CD4-positive, alpha-beta T cell (primary cell): ENCODE measurements at regions not wholly inside any gene's neighbourhood (a gene's known extent, or its start where the extent isn't known, plus 50 kb on each side); places are given as distances from the start of the nearest gene placed in this dataset.

Experiments
- ATAC-seq: fragments of 200-7000 bp; cut with Tn5 transposase; one replicate; pipeline ENCODE4 v1.10.0; 2022; ENCODE audit warnings: mild to moderate bottlenecking; ENCODE audit not compliant: poor library complexity
- CTCF ChIA-PET: fragments of 350-600 bp; sonication (Branson Sonifier 250); formaldehyde crosslinking; loops from one replicate; lab custom pipeline; 2021; ENCODE audit warnings: antibody characterized with exemption, inconsistent platforms; lab: Charles Lee
- POLR2A ChIA-PET: fragments of 350-600 bp; sonication (Branson Sonifier 250); formaldehyde crosslinking; loops from one replicate; lab custom pipeline; 2021; ENCODE audit warnings: antibody characterized with exemption, inconsistent platforms; lab: Charles Lee
- DNase-seq, 14 experiments: peaks; one replicate each; pipeline ENCODE4 v3.0.0-alpha.2; 2013 to 2020; ENCODE audit warnings: mixed read lengths in 2 of 14
- H3K27ac ChIP-seq, 2 donors: one replicate each; pipeline versions ENCODE4 v1.5.1 to v1.7.0; 2013; ENCODE audit warnings: low read length in 2 of 2, low read depth in 1 of 2, mild to moderate bottlenecking in 1 of 2
- H3K27me3 ChIP-seq, 2 experiments: 1 replicate in 1 of 2; 2 replicates in 1 of 2; pipeline versions ENCODE4 v1.6.1 to v1.7.0; 2013; ENCODE audit warnings: low read length in 2 of 2, control low read depth in 1 of 2, mild to moderate bottlenecking in 1 of 2, moderate library complexity in 1 of 2; ENCODE audit not compliant: insufficient read depth in 2 of 2, control insufficient read depth in 1 of 2
- H3K36me3 ChIP-seq: one replicate; pipeline ENCODE4 v1.6.1; 2013; ENCODE audit warnings: low read length, control low read depth; ENCODE audit not compliant: insufficient read depth
- H3K4me1 ChIP-seq: one replicate; pipeline ENCODE4 v1.6.1; 2013; ENCODE audit warnings: low read length, control low read depth; ENCODE audit not compliant: insufficient read depth
- H3K4me3 ChIP-seq: one replicate; pipeline ENCODE4 v1.5.1; 2013; ENCODE audit warnings: mild to moderate bottlenecking, low read length, moderate library complexity
- H3K9me3 ChIP-seq, 2 experiments: 1 replicate in 1 of 2; 2 replicates in 1 of 2; pipeline versions ENCODE4 v1.6.1 to v1.7.0; 2013; ENCODE audit warnings: low read length in 2 of 2, mild to moderate bottlenecking in 2 of 2, control low read depth in 1 of 2, moderate library complexity in 1 of 2; ENCODE audit not compliant: control insufficient read depth in 1 of 2, insufficient read depth in 1 of 2
- H3K27ac Mint-ChIP-seq: one replicate; pipeline ENCODE4 v1.8.0; 2020; ENCODE audit warnings: mixed read lengths
- H3K27me3 Mint-ChIP-seq: one replicate; pipeline ENCODE4 v1.8.0; 2021; ENCODE audit warnings: mixed read lengths
- H3K36me3 Mint-ChIP-seq: one replicate; pipeline ENCODE4 v1.8.0; 2021; ENCODE audit warnings: low read depth, mixed read lengths
- H3K4me1 Mint-ChIP-seq: one replicate; pipeline ENCODE4 v1.8.0; 2021; ENCODE audit warnings: low read depth, mixed read lengths
- H3K4me3 Mint-ChIP-seq: one replicate; pipeline ENCODE4 v1.8.0; 2020; ENCODE audit warnings: mild to moderate bottlenecking, mixed read lengths
- H3K9me3 Mint-ChIP-seq: one replicate; pipeline ENCODE4 v1.8.0; 2020; ENCODE audit warnings: mixed read lengths
- intact Hi-C, 2 experiments: fragments of 100-400 bp; cut with DNase I in 1 of 2; cut with micrococcal nuclease in 1 of 2; formaldehyde crosslinking; loops; one replicate each; pipeline versions ENCODE4 v1.15.1 to v1.9.0; 2023 to 2025; cut with DNase I, micrococcal nuclease
- TF ChIP-seq, protein P1 (sequence below): fragments of 200-600 bp; IDR thresholded peaks from one replicate; pipeline ENCODE4 v1.8.0; 2022; ENCODE audit warnings: antibody characterized with exemption, mild to moderate bottlenecking

DNA sequence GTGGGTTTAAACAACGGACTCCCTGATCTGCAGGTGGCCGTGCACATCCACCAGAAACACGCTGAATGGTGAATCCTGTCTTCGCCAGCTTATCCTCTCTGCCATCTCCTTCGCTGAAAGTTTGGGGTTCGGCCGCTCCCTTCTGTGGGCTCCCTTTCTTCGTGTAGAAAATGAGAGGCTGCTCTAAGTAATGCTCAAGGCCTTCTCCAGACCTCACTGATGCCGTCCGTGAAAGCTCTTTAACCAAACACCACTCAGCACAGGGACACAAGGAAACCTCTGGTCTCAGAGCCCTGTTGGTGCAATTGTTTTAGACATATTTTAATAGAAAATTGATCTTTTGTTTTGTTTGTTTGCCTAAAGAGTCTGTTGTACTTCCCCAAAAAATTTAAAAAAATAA lies 596.5 kb downstream of the IRX1 start:
- TF ChIP-seq, protein P1, sequence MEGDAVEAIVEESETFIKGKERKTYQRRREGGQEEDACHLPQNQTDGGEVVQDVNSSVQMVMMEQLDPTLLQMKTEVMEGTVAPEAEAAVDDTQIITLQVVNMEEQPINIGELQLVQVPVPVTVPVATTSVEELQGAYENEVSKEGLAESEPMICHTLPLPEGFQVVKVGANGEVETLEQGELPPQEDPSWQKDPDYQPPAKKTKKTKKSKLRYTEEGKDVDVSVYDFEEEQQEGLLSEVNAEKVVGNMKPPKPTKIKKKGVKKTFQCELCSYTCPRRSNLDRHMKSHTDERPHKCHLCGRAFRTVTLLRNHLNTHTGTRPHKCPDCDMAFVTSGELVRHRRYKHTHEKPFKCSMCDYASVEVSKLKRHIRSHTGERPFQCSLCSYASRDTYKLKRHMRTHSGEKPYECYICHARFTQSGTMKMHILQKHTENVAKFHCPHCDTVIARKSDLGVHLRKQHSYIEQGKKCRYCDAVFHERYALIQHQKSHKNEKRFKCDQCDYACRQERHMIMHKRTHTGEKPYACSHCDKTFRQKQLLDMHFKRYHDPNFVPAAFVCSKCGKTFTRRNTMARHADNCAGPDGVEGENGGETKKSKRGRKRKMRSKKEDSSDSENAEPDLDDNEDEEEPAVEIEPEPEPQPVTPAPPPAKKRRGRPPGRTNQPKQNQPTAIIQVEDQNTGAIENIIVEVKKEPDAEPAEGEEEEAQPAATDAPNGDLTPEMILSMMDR: no peak
- intact Hi-C loops: no loop called here
- no peaks in the 10 kb centered on the region for H3K27me3 ChIP-seq
- H3K4me3 ChIP-seq: no peak overlapping the region
- Mint-ChIP-seq H3K9me3 (peaks cover 2% of the 10 kb centered on the region), H3K36me3 (no peaks in the 10 kb centered on the region), H3K4me1 (no peaks in the 10 kb centered on the region), H3K27me3 (no peaks in the 10 kb centered on the region), H3K27ac (no peak overlapping the region), H3K4me3 (no peak overlapping the region)
- no peaks in the 10 kb centered on the region for H3K4me1 ChIP-seq
- ChIA-PET POLR2A (no interaction called here), CTCF (interaction anchor here (0.6 kb wide), 1 partner anchor 45 kb away, joined by 3 read pairs; no protein-coding TSS in a partner anchor)
- H3K36me3 ChIP-seq: no peaks in the 10 kb centered on the region
- DNase-seq (no peak), ATAC-seq (no peak)
- H3K9me3 ChIP-seq: peaks cover 0 to 16% of the 10 kb centered on the region in 2 experiments
- no peak overlapping the region for H3K27ac ChIP-seq

DNA sequence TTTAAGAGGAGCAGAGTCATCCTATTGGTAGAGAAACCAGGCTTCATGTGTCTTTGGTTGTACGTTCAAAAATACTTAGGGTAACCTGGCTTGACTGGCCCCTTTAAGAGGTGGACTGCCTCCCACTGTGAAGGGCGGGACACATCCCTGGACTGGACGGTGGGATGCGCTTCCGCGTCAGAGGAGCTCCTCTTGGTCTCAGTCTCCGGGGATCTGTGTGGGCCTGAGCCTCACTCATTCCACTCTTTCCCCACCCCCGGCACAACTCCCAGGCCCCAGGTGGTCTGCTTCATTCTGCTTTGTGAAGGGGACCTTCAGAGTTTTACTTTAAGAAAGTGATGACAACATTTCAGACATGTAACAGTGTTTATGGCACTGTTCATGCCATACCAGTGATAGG lies 601.1 kb downstream of the IRX1 start:
- no peaks in the 10 kb centered on the region for H3K9me3 Mint-ChIP-seq

DNA sequence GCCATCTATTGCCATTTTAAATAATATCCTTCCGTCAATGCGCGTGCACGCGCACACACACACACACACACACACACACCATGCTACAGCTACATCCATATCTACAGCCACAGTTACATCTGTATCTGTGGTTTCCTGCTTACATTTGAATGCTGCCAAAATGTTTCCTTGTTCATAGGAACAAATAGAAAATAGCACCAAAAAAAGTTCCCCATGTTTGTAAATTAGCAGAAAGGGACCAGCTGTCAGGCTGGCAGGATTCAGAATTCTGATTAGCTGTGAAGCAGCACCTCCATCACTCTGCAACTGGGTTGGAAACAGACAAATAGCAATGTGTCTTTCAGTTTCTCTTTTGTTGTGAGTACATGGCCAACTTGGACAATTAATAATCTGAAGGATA lies 601.5 kb downstream of the IRX1 start:
- no peaks in the 10 kb centered on the region for H3K4me1 ChIP-seq
- TF ChIP-seq, protein P1: no peak
- H3K27ac ChIP-seq: no peak overlapping the region
- Mint-ChIP-seq H3K27ac (no peak overlapping the region), H3K27me3 (no peaks in the 10 kb centered on the region), H3K36me3 (no peaks in the 10 kb centered on the region), H3K4me1 (no peaks in the 10 kb centered on the region), H3K9me3 (no peaks in the 10 kb centered on the region), H3K4me3 (no peak overlapping the region)
- H3K27me3 ChIP-seq: no peaks in the 10 kb centered on the region
- intact Hi-C loops: no loop called here
- POLR2A ChIA-PET: no interaction called here
- DNase-seq (no peak), ATAC-seq (no peak)
- H3K9me3 ChIP-seq: peaks cover 0 to 18% of the 10 kb centered on the region in 2 experiments
- CTCF ChIA-PET: no interaction called here
- H3K36me3 ChIP-seq: no peaks in the 10 kb centered on the region
- H3K4me3 ChIP-seq: no peak overlapping the region

More for the DNA sequence above, 601.1 kb downstream of the IRX1 start:
- Histone ChIP-seq H3K9me3 (peaks cover 0 to 16% of the 10 kb centered on the region in 2 experiments), H3K4me3 (no peak overlapping the region), H3K36me3 (no peaks in the 10 kb centered on the region), H3K27me3 (no peaks in the 10 kb centered on the region), H3K27ac (no peak overlapping the region), H3K4me1 (no peaks in the 10 kb centered on the region)
- CTCF ChIA-PET: no interaction called here
- POLR2A ChIA-PET: no interaction called here
- Mint-ChIP-seq H3K36me3 (no peaks in the 10 kb centered on the region), H3K4me3 (no peak overlapping the region), H3K27ac (no peak overlapping the region), H3K4me1 (no peaks in the 10 kb centered on the region), H3K27me3 (no peaks in the 10 kb centered on the region)
- DNase-seq (no peak), ATAC-seq (no peak)
- TF ChIP-seq, protein P1: no peak
- intact Hi-C loops: no loop called here
